ENCODE measurements at regions not wholly inside any gene's neighbourhood (a gene's known extent, or its start where the extent isn't known, plus 50 kb on each side); places are given as distances from the start of the nearest gene placed in this dataset.

- TF ChIP-seq POLR2A (IDR thresholded peaks at IDR 0.05; ENCODE audit: low read depth, low read length) (no peak), POLR2AphosphoS5 (IDR thresholded peaks at IDR 0.05; ENCODE audit: low read depth, low read length) (no peak), POU2F2 (IDR thresholded peaks at IDR 0.05; ENCODE audit: low read depth, low read length) (no peak), TAF1 (IDR thresholded peaks at IDR 0.05; ENCODE audit: low read depth, low read length) (no peak)
Measured at GRCh38 chr10:88163572-88163971, 300.1 kb downstream of the PTEN start.

Measured in GM12891 (cell line).